Thyroid gland (tissue), 4 donors: ENCODE measurements at regions not wholly inside any gene's neighbourhood (a gene's known extent, or its start where the extent isn't known, plus 50 kb on each side); places are given as distances from the start of the nearest gene placed in this dataset.

ENCODE experiments used
- DNase-seq, 2 donors: peaks; one replicate each; pipeline ENCODE4 v3.0.0-alpha.2; 2019
- H3K27ac ChIP-seq, 3 donors: fragments of 200-600 bp; sonication (generic); 1 replicate in 2 of 3; 2 replicates in 1 of 3; pipeline ENCODE4 v1.5.1; 2016 to 2019; ENCODE audit warnings: mild to moderate bottlenecking in 1 of 3, moderate library complexity in 1 of 3
- H3K27me3 ChIP-seq: fragments of 200-600 bp; sonication (generic); one replicate; pipeline ENCODE4 v1.5.1; 2019
- H3K36me3 ChIP-seq, 2 donors: fragments of 200-600 bp; sonication (generic); one replicate each; pipeline ENCODE4 v1.5.1; 2016 to 2019
- H3K4me1 ChIP-seq, 2 donors: fragments of 200-600 bp; sonication (generic); one replicate each; pipeline ENCODE4 v1.5.1; 2017 to 2019
- H3K4me3 ChIP-seq, 3 donors: fragments of 200-600 bp; sonication (generic); replicated peaks in 1 of 3; 1 replicate in 2 of 3; 2 replicates in 1 of 3; pipeline ENCODE4 v1.5.1; 2016; ENCODE audit warnings: mild to moderate bottlenecking in 1 of 3
- H3K9me3 ChIP-seq: fragments of 200-600 bp; sonication (generic); one replicate; pipeline ENCODE4 v1.5.1; 2017
- POLR2A ChIP-seq, 2 donors: fragments of 450-650 bp; IDR thresholded peaks; one replicate each; pipeline ENCODE4 v1.6.1; 2017; ENCODE audit warnings: antibody characterized with exemption in 2 of 2, mild to moderate bottlenecking in 2 of 2, moderate library complexity in 1 of 2
- WGBS, 2 donors: methylation state at CpG; one replicate each; pipeline ENCODE4 v1.1.5; 2017; 5-methylcytosine and 5-hydroxymethylcytosine counted together
- intact Hi-C: fragments of 100-400 bp; cut with DNase I; formaldehyde crosslinking; loops from one replicate; pipeline ENCODE4 v1.15.1; 2023
- TF ChIP-seq, protein P1 (sequence below), 6 experiments: fragments of 200-600 bp in 3 of 6; fragments of 450-650 bp in 3 of 6; sonication (generic) in 3 of 6; IDR thresholded peaks; one replicate each; pipeline ENCODE4 v1.5.1; 2016 to 2019; ENCODE audit warnings: antibody characterized with exemption in 6 of 6, mild to moderate bottlenecking in 2 of 6, inconsistent platforms in 1 of 6, moderate library complexity in 1 of 6

DNA sequence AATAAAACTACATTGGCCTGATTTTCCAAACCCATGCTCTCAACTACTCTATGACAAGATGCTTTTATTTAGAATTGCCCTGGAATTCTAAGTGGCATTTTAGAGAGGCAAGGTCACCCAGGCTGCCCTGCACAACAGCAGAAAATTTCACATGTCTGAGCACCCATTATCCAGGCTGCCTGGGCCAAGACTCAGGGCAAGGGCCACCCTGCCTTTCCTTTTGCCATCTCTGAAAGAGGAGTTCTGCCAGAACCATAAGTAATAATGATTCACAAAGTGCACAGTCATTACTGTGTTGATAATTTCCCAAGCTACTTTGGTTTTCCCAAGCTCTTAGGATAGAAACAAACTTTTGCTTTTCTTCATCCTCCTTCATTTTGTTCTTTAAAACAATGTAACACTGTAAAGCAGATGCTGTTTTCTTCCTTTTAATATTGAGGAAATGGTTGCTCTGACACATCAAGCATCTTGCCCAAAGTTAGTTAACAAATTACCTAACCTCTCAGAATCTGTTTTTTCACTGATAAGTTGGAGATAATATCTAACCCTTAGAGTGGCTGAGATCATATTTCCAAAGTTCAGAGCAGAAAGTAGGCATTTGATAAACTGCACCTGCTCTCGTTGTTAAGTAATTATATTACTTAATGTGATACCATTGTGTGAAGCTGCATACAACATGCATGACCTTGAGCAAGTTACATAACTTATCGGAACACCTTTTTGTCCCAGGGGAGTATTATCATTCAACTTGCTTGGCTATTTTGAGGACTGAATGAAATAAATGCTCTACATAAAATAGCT, 325.6 kb downstream of the PRELID2 start:
- Histone ChIP-seq H3K4me3 (no peak overlapping the region), H3K36me3 (no peaks in the 10 kb centered on the region), H3K27me3 (no peaks in the 10 kb centered on the region), H3K9me3 (no peaks in the 10 kb centered on the region), H3K4me1 (no peaks in the 10 kb centered on the region), H3K27ac (no peak overlapping the region)
- DNase-seq: no peak
- intact Hi-C loops: no loop called here
- TF ChIP-seq, protein P1, sequence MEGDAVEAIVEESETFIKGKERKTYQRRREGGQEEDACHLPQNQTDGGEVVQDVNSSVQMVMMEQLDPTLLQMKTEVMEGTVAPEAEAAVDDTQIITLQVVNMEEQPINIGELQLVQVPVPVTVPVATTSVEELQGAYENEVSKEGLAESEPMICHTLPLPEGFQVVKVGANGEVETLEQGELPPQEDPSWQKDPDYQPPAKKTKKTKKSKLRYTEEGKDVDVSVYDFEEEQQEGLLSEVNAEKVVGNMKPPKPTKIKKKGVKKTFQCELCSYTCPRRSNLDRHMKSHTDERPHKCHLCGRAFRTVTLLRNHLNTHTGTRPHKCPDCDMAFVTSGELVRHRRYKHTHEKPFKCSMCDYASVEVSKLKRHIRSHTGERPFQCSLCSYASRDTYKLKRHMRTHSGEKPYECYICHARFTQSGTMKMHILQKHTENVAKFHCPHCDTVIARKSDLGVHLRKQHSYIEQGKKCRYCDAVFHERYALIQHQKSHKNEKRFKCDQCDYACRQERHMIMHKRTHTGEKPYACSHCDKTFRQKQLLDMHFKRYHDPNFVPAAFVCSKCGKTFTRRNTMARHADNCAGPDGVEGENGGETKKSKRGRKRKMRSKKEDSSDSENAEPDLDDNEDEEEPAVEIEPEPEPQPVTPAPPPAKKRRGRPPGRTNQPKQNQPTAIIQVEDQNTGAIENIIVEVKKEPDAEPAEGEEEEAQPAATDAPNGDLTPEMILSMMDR (IDR thresholded peaks at IDR 0.05): no peak
- TF ChIP-seq POLR2A (IDR thresholded peaks at IDR 0.05): no peak
- WGBS, 2 donors: 78 to 83% methylated on average over 2 of the region's 2 CpGs

DNA sequence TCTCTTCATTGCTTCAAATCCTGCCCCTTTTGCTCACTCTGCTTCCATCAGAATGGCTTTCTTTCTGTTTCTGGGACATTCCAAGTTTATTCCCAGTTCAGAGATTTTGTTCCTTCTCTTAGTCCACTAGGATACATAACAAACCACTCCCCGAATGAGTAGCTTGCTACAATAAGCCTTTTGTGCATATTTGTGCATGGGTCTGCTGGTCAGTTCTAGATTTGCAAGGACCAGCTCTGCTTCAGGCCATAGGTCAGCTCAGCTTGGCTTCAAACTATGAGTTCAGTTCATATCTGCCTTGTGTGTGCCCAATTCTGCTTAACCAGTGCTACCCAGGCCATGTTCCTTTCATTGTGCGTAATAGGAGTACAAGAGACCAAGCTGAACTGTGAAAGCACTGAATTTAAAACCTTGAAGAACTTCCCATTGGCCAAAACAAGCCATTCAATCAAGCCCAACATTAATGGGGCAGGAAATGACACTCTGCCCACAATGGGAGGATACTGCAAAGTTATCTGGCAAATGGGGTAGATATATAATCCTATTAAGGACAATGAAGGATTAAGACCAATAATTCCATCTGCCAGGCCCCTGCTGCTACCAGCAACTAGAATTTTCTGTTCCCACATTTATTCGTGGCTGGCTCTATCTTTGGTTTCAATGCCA, 328.8 kb downstream of the PRELID2 start:
- no peak for DNase-seq
- no peak overlapping the region for H3K27ac ChIP-seq

DNA sequence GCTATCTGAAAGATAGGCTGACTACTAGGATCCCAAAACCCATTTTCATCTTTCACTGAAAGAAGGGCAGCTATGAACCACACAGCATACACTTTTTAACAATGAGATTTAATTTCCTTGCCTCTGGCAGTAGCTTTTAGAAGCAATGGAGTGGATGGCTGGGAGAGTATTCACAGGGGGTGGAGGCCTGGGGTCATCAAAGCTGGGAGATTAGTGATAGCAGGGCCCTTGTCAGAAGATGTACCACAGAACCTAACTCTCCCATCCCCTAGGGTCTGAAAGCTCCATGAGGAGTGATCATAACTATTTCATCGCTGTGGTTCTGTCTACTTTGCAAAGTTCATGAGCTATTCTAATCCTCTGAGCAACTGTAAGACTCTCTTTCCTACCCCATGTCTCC, 332.2 kb downstream of the PRELID2 start:
- Histone ChIP-seq H3K4me1 (no peaks in the 10 kb centered on the region), H3K27ac (no peak overlapping the region), H3K9me3 (no peaks in the 10 kb centered on the region), H3K27me3 (no peaks in the 10 kb centered on the region), H3K36me3 (no peaks in the 10 kb centered on the region), H3K4me3 (no peak overlapping the region)
- TF ChIP-seq, protein P1 (IDR thresholded peaks at IDR 0.05): no peak
- TF ChIP-seq POLR2A (IDR thresholded peaks at IDR 0.05): no peak
- intact Hi-C loops: no loop called here
- WGBS, 2 donors: 79 to 81% methylated on average over 1 of the region's 1 CpG
- no peak for DNase-seq

More for the DNA sequence above, 328.8 kb downstream of the PRELID2 start:
- intact Hi-C loops: no loop called here
- TF ChIP-seq POLR2A (IDR thresholded peaks at IDR 0.05): no peak
- TF ChIP-seq, protein P1 (IDR thresholded peaks at IDR 0.05): no peak
- no peaks in the 10 kb centered on the region for H3K9me3 ChIP-seq
- no peaks in the 10 kb centered on the region for H3K27me3 ChIP-seq
- 91 to 93% methylated on average over 3 of the region's 3 CpGs for WGBS, 2 donors
- no peaks in the 10 kb centered on the region for H3K36me3 ChIP-seq
- H3K4me3 ChIP-seq: no peak overlapping the region
- no peaks in the 10 kb centered on the region for H3K4me1 ChIP-seq

DNA sequence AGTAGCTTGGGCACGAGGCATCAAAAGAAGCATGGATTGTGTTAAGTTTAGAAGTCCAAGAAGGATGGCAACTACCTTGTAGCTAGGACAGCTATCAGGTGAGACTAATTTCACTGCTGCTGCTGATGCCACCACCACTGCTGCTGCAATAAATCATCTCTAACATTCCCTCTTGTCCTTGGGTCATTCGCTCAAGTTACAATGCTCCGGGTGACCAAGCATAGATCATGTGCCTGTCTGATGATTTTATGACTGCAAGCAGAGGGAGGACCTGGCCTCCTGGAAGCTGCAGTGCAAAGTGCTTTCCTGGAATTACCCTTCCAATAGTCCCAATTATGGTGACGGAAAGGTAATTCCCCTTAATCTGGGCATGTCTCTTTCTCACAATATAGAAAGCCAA, 334.4 kb downstream of the PRELID2 start:
- TF ChIP-seq, protein P1 (IDR thresholded peaks at IDR 0.05): no peak
- TF ChIP-seq POLR2A (IDR thresholded peaks at IDR 0.05): no peak
- intact Hi-C loops: no loop called here
- Histone ChIP-seq H3K27ac (no peak overlapping the region), H3K27me3 (no peaks in the 10 kb centered on the region), H3K4me3 (no peak overlapping the region), H3K36me3 (no peaks in the 10 kb centered on the region), H3K4me1 (no peaks in the 10 kb centered on the region), H3K9me3 (no peaks in the 10 kb centered on the region)
- no peak for DNase-seq
- 87 to 91% methylated on average over 4 of the region's 4 CpGs for WGBS, 2 donors

DNA sequence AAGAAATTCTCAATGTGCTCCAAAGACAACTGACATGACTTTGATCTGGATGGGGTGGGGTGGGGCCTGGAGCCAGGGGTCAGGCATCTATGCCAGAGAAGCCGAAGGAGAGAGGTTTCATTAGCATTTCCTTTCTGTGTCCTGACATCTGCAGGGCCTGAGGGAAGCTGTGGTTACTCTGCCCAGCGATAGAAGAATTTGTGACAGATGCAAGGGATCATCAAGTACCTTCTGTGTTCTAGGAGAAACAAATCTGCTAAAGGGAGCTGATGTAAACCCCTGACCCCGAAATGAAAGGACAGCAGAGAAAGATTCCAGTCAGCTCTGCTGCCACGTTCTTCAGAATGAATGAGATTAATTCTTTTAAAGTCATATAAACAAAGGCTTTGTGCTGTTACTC, 335.7 kb downstream of the PRELID2 start:
- intact Hi-C loops: no loop called here
- no peaks in the 10 kb centered on the region for H3K4me1 ChIP-seq
- H3K27ac ChIP-seq: no peak overlapping the region
- no peak overlapping the region for H3K4me3 ChIP-seq
- WGBS, 2 donors: 38 to 54% methylated on average over 4 of the region's 4 CpGs
- H3K27me3 ChIP-seq: no peaks in the 10 kb centered on the region
- H3K36me3 ChIP-seq: no peaks in the 10 kb centered on the region
- H3K9me3 ChIP-seq: no peaks in the 10 kb centered on the region
- DNase-seq: no peak
- TF ChIP-seq, protein P1 (IDR thresholded peaks at IDR 0.05): no peak
- TF ChIP-seq POLR2A (IDR thresholded peaks at IDR 0.05): no peak
